Breast epithelium (tissue), 3 donors: ENCODE measurements at regions not wholly inside any gene's neighbourhood (a gene's known extent, or its start where the extent isn't known, plus 50 kb on each side); places are given as distances from the start of the nearest gene placed in this dataset.

Experiments used
- CTCF ChIP-seq, 3 donors: fragments of 450-650 bp; IDR thresholded peaks; one replicate each; pipeline ENCODE4 v1.5.1; 2016 to 2017; ENCODE audit warnings: antibody characterized with exemption in 3 of 3, mild to moderate bottlenecking in 3 of 3, moderate library complexity in 3 of 3
- POLR2A ChIP-seq: fragments of 450-650 bp; IDR thresholded peaks from one replicate; pipeline ENCODE4 v1.6.1; 2016; ENCODE audit warnings: antibody characterized with exemption, mild to moderate bottlenecking, moderate library complexity

- no peak for TF ChIP-seq CTCF (IDR thresholded peaks at IDR 0.05)
- TF ChIP-seq POLR2A = no peak
Measured at GRCh38 chr13:111609631-111610030, 289.2 kb downstream of the TEX29 start.
